Chondrocyte (in vitro differentiated cells): ENCODE measurements at regions not wholly inside any gene's neighbourhood (a gene's known extent, or its start where the extent isn't known, plus 50 kb on each side); places are given as distances from the start of the nearest gene placed in this dataset.

ENCODE experiments used
- DNase-seq: peaks from one replicate; pipeline ENCODE4 v3.0.0; 2021; ENCODE audit warnings: mixed read lengths, low spot score
- H3K27ac Mint-ChIP-seq: one replicate; pipeline ENCODE4 v1.8.0; 2021; ENCODE audit warnings: mild to moderate bottlenecking, moderate library complexity, mixed read lengths; ENCODE audit not compliant: unreplicated experiment
- H3K27me3 Mint-ChIP-seq: 2 replicates; pipeline ENCODE4 v1.8.0; 2021; ENCODE audit warnings: low read depth, mixed read lengths
- H3K36me3 Mint-ChIP-seq: 2 replicates; pipeline ENCODE4 v1.8.0; 2021; ENCODE audit warnings: low read depth, mixed read lengths
- H3K4me1 Mint-ChIP-seq: 2 replicates; pipeline ENCODE4 v1.8.0; 2021; ENCODE audit warnings: low read depth, mild to moderate bottlenecking, mixed read lengths
- H3K4me3 Mint-ChIP-seq: one replicate; pipeline ENCODE4 v1.8.0; 2021; ENCODE audit warnings: mild to moderate bottlenecking, moderate library complexity, mixed read lengths; ENCODE audit not compliant: unreplicated experiment
- H3K9me3 Mint-ChIP-seq: 2 replicates; pipeline ENCODE4 v1.8.0; 2021; ENCODE audit warnings: low read depth, mixed read lengths
- CTCF ChIP-seq: fragments of 200-600 bp; sonication (generic); IDR thresholded peaks from 2 replicates; pipeline ENCODE4 v1.5.0; 2021; ENCODE audit warnings: antibody characterized with exemption, mild to moderate bottlenecking, moderate library complexity

DNA sequence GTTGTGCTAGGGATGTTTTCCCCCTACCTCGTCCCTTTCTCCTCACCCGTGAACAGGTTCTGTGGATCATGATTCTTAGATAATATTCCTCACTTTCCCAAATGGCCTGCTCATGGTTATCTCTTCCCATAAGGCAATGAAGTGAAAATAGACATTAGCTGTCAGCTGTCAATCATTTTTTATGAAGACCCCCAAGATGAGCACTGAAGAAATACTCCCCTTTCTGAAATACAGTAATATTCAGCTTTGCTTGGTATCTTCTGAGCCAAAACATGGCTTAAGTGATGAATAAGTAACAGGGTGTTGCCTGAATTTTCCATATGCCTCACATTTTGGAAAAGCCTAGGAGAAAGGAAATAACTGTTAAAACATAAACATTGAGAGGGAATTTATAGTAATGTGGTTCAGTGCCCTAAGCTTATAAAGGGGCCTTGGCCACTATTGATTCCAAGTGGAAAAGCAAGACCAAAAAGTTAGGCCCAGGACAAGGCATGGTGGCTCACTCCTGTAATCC, 70.7 kb upstream of the NAP1L1 start:
- H3K9me3 Mint-ChIP-seq: no peaks in the 10 kb centered on the region
- H3K4me1 Mint-ChIP-seq: peaks cover 30% of the 10 kb centered on the region
- no peak for TF ChIP-seq CTCF
- H3K27ac Mint-ChIP-seq: peak overlapping the region; percentile 37
- no peaks in the 10 kb centered on the region for H3K36me3 Mint-ChIP-seq
- H3K27me3 Mint-ChIP-seq: no peaks in the 10 kb centered on the region
- no peak for DNase-seq
- no peak overlapping the region for H3K4me3 Mint-ChIP-seq

- DNase-seq: no peak
- Mint-ChIP-seq H3K9me3 (no peaks in the 10 kb centered on the region), H3K36me3 (no peaks in the 10 kb centered on the region), H3K27me3 (no peaks in the 10 kb centered on the region), H3K4me3 (no peak overlapping the region), H3K4me1 (peaks cover 35% of the 10 kb centered on the region), H3K27ac (no peak overlapping the region)
- no peak for TF ChIP-seq CTCF
Measured at GRCh38 chr12:76153616-76154015, 69.1 kb upstream of the NAP1L1 start.

DNA sequence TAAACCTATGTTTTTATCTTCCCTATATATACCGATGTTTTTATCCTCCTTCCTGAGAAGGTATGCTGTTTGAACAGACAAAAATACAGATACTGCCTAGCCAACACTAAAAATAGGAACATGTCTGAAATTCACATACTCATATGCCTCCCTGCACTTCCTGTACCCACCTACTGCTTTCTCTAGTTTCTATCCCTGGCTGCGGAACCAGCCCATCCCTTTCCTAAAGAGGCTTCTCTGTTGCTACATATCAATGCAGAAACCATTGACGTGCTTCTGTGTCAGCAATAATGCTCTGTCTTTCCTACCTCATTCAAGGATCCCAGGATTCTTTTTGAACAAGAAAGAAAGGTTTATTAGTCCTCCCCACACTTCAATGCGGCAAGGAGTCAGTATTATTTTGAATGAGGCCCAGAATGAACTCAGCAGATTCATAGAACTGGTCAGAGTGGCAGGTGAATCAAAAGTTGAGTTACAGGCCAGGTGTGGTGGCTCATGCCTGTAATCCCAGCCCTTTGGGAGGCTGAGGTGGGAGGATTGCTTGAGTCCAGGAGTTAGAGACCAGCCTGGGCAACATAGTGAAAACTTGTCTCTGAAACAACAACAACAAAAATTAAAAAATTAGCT, 67.8 kb upstream of the NAP1L1 start:
- Mint-ChIP-seq H3K27me3 (no peaks in the 10 kb centered on the region), H3K27ac (peak overlapping the region; percentile 55), H3K36me3 (no peaks in the 10 kb centered on the region), H3K4me1 (peaks cover 32% of the 10 kb centered on the region), H3K4me3 (no peak overlapping the region), H3K9me3 (no peaks in the 10 kb centered on the region)
- no peak for TF ChIP-seq CTCF
- no peak for DNase-seq

GRCh38 chr12:76144245-76144549, 59.7 kb upstream of the NAP1L1 start:
- no peaks in the 10 kb centered on the region for H3K27me3 Mint-ChIP-seq
- no peaks in the 10 kb centered on the region for H3K9me3 Mint-ChIP-seq
- TF ChIP-seq CTCF: no peak
- peaks cover 16% of the 10 kb centered on the region for H3K4me1 Mint-ChIP-seq
- no peaks in the 10 kb centered on the region for H3K36me3 Mint-ChIP-seq
- no peak overlapping the region for H3K27ac Mint-ChIP-seq
- H3K4me3 Mint-ChIP-seq: no peak overlapping the region
- no peak for DNase-seq

DNA sequence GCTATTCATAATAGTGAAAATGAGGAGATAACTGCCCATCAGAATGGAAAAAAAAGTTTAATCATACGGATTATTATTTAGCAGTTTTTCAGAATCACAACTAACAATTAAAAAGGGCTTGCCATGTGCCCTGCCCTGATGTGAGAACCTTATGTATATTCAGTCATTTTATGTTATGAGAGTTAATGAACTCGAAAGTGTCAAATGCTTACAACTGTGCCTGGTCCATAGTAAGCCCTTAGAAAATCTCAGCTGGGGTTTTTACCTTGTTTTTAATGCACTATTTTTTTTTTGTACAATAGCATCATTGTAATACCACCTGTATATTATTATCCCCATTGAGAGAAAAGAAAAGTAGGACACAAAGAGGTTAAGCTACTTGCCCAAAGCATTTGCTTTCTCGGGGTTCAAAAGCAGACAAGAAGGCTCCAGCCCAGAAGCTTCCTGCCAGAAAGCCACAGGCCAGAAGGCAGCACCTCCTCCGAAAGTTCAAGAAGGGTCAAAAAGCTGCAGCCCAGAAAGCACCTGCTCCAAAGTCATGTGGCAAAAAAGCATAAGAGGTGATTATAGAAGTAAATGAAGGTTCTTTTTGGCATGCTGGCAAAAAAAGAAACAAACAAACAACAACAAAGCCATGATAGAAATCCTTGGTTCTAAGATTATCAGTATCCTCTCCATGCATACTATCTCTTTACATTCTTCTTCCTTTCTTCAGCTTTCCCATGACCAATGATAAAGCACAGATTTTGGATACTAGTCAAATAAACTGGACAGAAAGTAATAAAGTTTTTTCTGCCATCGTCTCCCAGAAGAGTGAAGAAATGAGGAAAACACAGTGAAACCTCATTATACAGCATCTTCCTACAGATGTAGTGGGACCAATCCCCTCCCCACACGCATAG, 59.1 kb upstream of the NAP1L1 start:
- H3K27me3 Mint-ChIP-seq: no peaks in the 10 kb centered on the region
- H3K36me3 Mint-ChIP-seq: no peaks in the 10 kb centered on the region
- no peak for TF ChIP-seq CTCF
- H3K4me3 Mint-ChIP-seq: no peak overlapping the region
- peaks cover 3% of the 10 kb centered on the region for H3K9me3 Mint-ChIP-seq
- no peak overlapping the region for H3K27ac Mint-ChIP-seq
- peaks cover 10% of the 10 kb centered on the region for H3K4me1 Mint-ChIP-seq
- DNase-seq: no peak
